ENCODE measurements at regions not wholly inside any gene's neighbourhood (a gene's known extent, or its start where the extent isn't known, plus 50 kb on each side); places are given as distances from the start of the nearest gene placed in this dataset.
"Not testable (repeated sequence)": the region's sequence is repeated elsewhere in the genome, so short reads cannot be mapped to it uniquely, and the experiment has no call there.

DNA sequence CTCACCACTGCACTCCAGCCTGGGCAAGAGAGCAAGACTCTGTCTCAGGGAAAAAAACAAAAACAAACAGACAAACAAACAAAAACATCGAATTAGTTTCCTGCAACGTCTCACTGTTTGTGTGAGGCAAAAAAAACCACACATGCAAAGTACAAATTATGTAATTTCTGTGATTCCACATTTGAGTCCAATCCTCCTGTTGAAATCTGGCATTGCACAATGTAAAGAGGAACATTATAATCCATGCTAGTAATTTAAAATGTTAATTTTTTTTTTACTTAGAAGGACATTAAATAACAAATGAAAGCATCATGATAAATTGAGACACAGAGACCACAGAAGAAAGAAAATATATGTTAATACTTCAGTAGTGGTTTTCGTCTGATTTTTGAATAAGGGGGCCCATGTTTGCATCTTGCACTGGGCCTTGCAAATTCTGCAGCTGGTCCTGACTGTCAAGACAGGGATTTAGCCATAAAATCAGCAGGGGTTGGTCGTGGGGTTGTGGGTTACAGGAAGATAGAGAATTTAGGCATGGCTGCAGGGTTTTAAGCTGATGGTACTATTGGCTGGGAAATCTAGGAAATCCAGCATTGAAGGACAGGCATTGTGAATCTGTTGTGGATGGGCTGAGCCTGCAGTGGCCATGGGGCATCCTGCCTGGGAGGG is 102.6 kb upstream of the ALDH3B2 start:
- DNase-seq (ENCODE audit: low read depth, low spot score): no peak

- not testable (repeated sequence) for DNase-seq (ENCODE audit: low read depth, low spot score)
Observed at GRCh38 chr11:67774175-67774574, 99.8 kb upstream of the ALDH3B2 start.

- not testable (repeated sequence) for DNase-seq (ENCODE audit: low read depth, low spot score)
Observed at GRCh38 chr11:67768001-67768730, 93.7 kb upstream of the ALDH3B2 start.

GRCh38 chr11:67761211-67761610 is 86.8 kb upstream of the ALDH3B2 start:
- DNase-seq (ENCODE audit: low read depth, low spot score): not testable (repeated sequence)

GRCh38 chr11:67759321-67759720 is 84.9 kb upstream of the ALDH3B2 start:
- not testable (repeated sequence) for DNase-seq (ENCODE audit: low read depth, low spot score)

DNA sequence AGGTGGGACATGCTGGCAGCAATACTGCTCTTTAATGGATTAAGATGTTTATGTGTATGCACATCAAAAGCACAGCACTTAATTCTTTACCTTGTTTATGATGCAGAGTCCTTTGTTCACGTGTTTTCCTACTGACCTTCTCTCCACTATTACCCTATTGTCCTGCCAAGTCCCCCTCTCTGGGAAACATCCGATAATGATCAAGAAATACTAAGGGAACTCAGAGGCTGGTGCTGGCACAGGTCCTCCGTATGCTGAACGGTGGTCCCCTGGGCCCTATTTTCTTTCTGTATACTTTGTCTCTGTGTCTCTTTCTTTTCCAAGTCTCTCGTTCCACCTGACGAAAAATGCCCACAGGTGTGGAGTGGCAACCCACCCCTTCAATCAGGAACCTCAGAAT is 84.0 kb upstream of the ALDH3B2 start:
- not testable (repeated sequence) for DNase-seq (ENCODE audit: low read depth, low spot score)

- DNase-seq (ENCODE audit: low read depth, low spot score): not testable (repeated sequence)
Observed at GRCh38 chr11:67758009-67758408, 83.6 kb upstream of the ALDH3B2 start.

GRCh38 chr11:67753820-67754219 is 79.4 kb upstream of the ALDH3B2 start:
- DNase-seq (ENCODE audit: low read depth, low spot score): not testable (repeated sequence)

DNA sequence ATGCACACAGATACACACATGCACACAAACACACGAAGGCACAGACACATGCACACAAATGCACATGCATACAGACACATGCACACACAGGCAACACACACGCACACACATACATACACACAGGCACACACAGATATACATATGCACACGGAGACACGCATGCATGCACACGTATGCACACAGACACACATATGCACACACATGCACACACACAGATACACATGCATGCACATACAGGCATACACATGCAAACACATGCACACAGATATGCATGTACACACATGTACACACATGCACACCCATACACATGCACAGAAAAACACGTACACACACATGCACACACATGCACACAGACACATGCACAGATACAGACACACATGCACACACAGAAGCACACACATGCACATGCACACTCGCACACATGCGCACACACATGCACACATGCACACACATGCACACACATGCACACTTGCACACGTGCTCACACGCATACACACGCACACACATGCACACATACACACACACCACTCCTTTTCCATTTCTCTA is 70.8 kb upstream of the ALDH3B2 start:
- no peak for DNase-seq (ENCODE audit: low read depth, low spot score)

DNA sequence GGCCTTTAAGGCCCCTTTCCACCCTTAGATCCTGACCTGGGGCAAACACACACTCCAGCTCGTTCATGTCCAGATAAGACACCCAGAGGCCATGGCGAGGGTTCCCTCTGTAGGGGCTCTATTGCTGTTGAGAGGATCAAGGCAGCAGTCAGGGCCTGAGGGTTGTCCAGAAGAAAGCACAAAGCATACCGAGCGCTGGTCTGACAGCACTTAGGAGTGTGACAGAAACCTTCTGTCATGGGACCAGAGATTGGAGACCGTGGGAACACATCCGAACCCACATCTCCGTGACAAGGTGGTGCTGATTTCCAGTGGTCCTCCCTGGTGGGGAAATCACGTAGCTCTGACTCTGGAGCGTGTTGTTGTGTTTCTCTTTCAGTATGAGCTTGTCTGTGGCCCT is 69.8 kb upstream of the ALDH3B2 start:
- DNase-seq (ENCODE audit: low read depth, low spot score): not testable (repeated sequence)

DNA sequence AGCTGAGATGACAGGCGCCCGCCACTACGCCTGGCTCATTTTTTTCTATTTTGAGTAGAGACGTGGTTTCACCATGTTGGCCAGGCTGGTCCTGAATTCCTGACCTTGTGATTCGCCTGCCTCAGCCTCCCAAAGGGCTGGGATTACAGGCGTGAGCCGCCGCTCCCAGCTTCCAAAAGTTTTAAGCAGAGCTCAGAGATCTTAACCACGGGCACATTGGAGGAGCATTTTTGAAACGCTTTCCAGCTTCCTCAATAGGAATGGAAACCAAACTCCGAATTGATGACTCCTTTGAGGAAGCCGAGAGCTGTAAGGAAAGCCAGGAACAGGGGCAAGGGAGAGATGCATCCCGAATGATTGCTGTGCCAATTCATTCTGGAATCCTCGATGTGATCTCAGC is 63.8 kb upstream of the ALDH3B2 start:
- DNase-seq (ENCODE audit: low read depth, low spot score): not testable (repeated sequence)

DNA sequence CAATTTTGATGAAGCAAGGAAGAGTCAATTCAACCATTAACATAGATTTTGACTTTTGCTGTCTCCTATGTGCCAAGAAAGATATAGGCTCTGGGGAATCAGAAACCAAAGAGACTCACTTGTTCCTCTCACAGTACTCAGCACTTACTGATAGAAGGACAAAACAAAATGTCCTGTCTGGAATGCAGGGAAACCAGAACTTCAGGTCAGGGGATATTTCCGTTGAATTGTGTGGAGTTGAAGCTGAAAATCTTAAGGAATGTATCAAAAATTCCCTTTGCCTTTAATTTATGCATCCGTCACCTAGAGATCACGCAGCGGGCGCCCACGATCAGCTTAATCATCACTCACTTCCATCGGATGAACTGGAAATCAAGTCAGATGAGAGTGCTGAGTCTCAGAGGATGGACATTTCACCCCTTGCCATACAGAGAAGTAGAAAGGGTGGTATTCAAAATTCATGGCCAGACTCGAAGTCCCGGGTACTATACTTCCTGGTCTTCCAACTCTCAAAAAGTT is 63.2 kb upstream of the ALDH3B2 start:
- not testable (repeated sequence) for DNase-seq (ENCODE audit: low read depth, low spot score)

DNA sequence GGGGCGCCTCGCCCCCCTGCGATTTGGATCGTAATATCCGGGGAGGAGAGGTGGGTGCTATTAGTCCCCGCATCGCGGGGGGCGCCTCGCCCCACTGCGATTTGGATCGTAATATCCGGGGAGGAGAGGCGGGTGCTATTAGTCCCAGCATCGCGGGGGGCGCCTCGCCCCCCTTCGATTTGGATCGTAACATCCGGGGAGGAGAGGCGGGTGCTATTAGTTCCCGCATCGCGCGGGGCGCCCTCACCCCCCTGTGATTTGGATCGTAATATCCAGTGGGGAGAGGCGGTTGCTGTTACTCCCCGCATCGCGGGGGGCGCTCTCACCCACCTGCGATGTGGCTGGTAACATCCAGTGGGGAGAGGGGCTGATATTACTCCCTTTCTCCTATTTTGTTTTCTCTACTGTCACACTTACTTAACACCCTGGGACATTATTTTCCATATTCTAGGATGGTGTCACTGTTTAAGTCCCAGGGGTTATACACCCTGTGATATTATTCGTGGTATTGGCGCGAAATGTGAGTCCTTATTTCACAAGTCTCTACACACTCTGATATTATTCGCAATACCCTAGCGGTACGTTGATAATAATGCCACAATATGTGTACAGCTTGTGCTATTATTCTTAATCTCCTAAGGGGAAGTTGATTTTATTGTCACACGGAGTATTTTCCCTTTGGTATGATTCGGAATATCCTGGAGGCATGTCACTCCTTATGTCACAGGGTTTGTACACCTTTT is 57.8 kb upstream of the ALDH3B2 start:
- DNase-seq (ENCODE audit: low read depth, low spot score): peak; percentile 20

- no peak for DNase-seq (ENCODE audit: low read depth, low spot score)
Observed at GRCh38 chr11:67731583-67731982, 57.2 kb upstream of the ALDH3B2 start.

DNA sequence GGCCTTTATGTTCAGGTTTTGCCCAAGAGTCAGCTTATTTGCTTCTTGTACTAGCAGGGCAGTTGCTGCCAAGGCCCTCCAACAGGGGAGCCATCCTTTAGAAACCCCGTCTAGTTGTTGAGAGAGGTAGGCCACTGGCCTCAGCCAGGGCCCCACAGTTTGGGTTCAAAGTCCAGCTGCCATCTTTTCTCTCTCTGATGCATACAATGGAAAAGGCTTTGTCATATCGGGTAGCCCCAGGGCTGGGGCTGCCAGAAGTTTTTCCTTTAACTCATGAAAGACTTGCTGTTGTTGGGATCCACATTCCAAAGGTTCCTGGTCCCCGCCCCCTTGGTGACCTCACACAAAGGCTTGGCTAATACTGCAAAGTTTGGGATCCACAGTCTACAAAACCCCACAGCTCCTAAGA is 53.7 kb upstream of the ALDH3B2 start:
- DNase-seq (ENCODE audit: low read depth, low spot score): peak; percentile 26

GRCh38 chr11:67727066-67728040 is 52.9 kb upstream of the ALDH3B2 start:
- not testable (repeated sequence) for DNase-seq (ENCODE audit: low read depth, low spot score)

All from astrocyte of the hippocampus (primary cell).